ENCODE measurements at regions not wholly inside any gene's neighbourhood (a gene's known extent, or its start where the extent isn't known, plus 50 kb on each side); places are given as distances from the start of the nearest gene placed in this dataset.

DNA sequence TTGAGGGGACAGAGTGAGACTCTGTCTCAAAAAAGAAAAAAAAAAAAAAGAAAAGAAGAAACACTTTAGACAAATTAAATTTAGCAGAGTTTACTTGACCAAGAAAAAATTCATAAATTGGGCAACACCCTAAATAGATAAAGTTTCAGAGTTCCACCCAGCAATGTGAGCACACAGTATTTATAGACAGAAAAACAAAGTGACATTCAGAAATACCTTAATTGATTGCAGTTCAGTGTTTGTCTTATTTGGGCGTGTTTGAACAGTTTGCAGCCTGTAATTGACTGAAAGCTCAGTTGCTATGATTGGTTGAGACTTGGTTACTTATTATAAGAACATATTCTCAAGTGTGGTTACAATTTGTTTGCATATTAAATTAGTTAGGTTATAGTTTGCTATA is 603.5 kb upstream of the NEGR1 start:
- TF ChIP-seq POLR2A (IDR thresholded peaks at IDR 0.05; ENCODE audit: low read length) (no peak), GATA1 (IDR thresholded peaks at IDR 0.05; ENCODE audit: low read depth, low read length) (no peak)

Measured in erythroblast (primary cell).